ENCODE measurements at regions not wholly inside any gene's neighbourhood (a gene's known extent, or its start where the extent isn't known, plus 50 kb on each side); places are given as distances from the start of the nearest gene placed in this dataset.

- no peak for TF ChIP-seq CTCF (IDR thresholded peaks at IDR 0.05)
Measured at GRCh38 chr5:53334431-53334941, 145.9 kb upstream of the FST start.

GRCh38 chr5:53335115-53335514 lies 145.3 kb upstream of the FST start:
- TF ChIP-seq CTCF (IDR thresholded peaks at IDR 0.05) = peak; percentile 35

GRCh38 chr5:53337827-53338226 lies 142.6 kb upstream of the FST start:
- no peak for TF ChIP-seq CTCF (IDR thresholded peaks at IDR 0.05)

- TF ChIP-seq CTCF (IDR thresholded peaks at IDR 0.05) = no peak
Measured at GRCh38 chr5:53338971-53339370, 141.5 kb upstream of the FST start.

GRCh38 chr5:53339962-53340540 lies 140.4 kb upstream of the FST start:
- no peak for TF ChIP-seq CTCF (IDR thresholded peaks at IDR 0.05)

- TF ChIP-seq CTCF (IDR thresholded peaks at IDR 0.05) = no peak
Measured at GRCh38 chr5:53340956-53341750, 139.3 kb upstream of the FST start.

- no peak for TF ChIP-seq CTCF (IDR thresholded peaks at IDR 0.05)
Measured at GRCh38 chr5:53342236-53342635, 138.2 kb upstream of the FST start.

Measured in LNCAP (cell line).